ENCODE measurements at regions not wholly inside any gene's neighbourhood (a gene's known extent, or its start where the extent isn't known, plus 50 kb on each side); places are given as distances from the start of the nearest gene placed in this dataset.
"Not testable (repeated sequence)": the region's sequence is repeated elsewhere in the genome, so short reads cannot be mapped to it uniquely, and the experiment has no call there.

DNA sequence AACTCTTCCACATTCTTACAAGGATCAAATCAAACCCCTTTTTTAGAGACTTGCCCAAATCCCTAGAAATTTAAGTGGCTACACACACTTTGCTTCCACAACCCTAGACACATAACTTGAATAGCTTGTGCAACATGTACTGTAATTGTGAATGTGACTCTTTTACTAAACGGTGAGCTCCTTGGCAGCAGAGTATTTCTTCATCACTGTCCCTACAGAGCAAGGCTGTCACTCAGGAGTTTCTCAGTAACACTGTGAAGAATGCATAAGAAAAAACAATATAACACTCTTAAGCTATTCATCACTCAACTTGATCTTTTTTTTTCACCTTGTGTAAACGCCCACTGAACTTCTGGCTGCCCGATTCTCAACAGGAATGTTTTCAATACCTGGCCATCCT, 53.8 kb upstream of the ADAMTS18 start:
- DNase-seq = no peak

- DNase-seq = no peak
These were observed 56.3 kb upstream of the ADAMTS18 start for GRCh38 chr16:77491091-77491490.

GRCh38 chr16:77496934-77497333, 62.1 kb upstream of the ADAMTS18 start:
- DNase-seq = no peak

GRCh38 chr16:77499373-77500285, 64.8 kb upstream of the ADAMTS18 start:
- no peak for DNase-seq

DNA sequence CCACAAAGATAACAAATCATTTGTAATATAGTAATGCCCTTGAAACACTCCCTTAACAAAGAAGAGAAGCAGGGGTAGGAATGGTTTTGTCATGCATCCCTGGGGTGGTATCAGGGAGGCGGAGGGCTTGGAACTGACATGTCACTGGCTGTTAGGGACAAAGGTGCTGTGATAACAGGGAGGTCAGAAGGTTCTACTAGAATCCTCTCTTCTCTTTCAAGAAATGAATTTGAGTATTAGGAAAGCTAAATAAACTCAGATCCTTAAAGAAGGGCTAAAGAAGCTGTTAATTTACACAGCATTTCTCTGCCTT, 65.4 kb upstream of the ADAMTS18 start:
- DNase-seq = no peak

DNA sequence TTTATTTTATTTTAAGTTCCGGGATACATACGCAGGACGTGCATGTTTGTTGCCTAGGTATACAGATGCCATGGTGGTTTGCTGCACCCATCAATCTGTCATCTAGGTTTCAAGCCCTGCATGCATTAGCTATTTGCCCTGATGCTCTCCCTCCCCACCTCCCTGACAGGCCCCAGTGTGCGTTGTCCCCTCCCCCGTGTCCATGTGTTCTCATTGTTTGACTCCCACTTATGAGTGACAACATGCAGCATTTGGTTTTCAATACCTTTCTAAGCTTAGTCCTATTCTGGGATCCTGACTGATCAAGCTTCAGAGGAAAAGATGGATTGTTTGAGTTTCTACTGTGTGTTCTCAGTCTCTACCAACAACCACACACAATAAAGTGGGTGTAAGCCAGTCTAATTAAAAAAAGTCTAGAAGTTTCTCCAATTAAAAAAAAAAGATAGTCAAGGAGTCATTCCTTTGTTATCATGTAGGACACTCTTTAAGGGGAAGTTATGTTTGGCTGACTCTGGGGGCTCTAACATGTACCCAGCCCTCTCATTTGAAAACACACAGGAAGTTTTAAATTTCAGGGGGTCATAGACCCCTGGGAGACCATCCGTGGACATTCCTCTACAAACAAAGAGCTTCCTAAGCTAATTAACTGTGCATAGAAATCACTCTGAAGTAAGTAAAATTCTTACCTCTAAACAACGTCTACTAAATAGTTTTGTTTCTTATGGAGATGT, 66.3 kb upstream of the ADAMTS18 start:
- DNase-seq = no peak

DNA sequence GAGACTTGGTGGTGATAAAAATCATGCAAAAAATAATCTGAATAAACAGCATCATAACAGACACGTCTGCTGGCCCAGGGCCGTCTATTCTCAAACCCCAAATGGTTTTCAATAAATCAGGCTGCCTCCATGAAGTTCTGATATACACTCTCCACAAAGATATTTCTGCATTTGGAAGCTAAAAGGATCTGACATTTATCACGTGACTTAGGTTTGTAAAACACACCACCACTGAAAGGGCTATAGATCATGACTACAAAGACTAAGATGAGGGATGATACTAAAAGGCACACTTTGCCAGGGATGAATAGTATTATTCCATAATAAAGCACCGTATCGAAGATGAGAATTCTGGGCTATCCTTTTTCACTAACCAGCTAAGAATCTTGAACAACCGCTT, 67.6 kb upstream of the ADAMTS18 start:
- DNase-seq = no peak

DNA sequence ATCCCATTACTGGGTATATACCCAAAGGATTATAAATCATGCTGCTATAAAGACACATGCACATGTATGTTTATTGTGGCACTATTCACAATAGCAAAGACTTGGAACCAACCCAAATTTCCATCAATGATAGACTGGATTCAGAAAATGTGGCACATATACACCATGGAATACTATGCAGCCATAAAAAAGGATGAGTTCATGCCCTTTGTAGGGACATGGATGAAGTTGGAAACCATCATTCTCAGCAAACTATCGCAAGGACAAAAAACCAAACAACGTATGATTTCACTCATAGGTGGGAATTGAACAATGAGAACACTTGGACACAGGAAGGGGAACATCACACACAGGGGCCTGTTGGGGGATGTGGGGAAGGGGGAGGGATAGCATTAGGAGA, 71.7 kb upstream of the ADAMTS18 start:
- DNase-seq = not testable (repeated sequence)

- DNase-seq = no peak
These were observed 74.2 kb upstream of the ADAMTS18 start for GRCh38 chr16:77509051-77509450.

GRCh38 chr16:77509796-77510195, 75.0 kb upstream of the ADAMTS18 start:
- DNase-seq = no peak

DNA sequence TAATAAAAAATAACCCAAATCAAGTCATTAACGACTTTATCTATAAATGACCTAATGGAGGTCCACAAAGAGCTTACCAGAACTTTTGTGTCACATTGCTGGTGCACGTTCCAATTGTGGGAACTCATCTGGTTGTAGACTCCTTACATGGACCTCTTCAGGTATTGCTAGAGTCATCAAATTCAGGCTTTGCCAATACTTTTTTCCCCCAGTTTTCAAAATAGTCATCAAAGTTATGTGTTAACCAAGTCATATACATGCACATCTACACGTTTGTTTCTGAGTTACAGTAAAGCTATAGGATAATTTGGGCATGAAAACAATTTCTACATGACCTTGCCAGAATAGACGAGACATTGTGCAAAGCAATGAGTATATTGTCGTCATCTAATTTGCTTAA, 76.2 kb upstream of the ADAMTS18 start:
- DNase-seq = no peak

DNA sequence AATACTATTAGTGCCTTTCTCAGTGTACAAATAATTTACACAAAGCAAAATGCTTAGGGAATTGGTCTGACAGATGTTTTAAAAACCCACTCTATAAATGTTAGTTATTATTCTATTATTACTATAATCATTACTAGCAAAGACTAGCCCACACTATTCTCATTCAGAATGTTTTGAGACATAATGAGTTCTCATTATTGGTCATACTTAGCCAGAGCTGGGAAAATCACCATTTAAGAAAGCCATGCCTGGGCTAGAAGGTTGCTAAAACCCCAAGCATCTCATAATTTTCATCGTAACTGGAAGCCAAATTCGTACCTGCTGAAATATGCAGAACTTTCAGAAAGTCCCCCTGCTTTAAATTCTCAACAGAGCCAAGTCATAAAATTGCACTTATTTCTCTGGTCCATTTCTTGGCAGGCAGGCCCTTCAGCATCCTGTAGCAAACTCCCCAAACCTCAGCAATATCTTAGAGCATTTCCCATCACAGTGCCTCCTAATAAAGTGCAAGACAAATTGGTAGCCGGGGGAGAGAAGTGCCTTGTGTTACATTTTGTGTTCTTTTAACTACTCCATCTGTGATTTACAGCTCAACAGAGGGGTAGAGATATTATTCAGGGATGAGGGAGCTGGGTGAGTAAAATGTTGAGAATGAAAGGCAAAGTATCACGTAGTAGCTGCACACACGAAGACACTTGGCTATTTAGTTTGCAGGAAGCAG, 79.8 kb upstream of the ADAMTS18 start:
- DNase-seq = no peak

DNA sequence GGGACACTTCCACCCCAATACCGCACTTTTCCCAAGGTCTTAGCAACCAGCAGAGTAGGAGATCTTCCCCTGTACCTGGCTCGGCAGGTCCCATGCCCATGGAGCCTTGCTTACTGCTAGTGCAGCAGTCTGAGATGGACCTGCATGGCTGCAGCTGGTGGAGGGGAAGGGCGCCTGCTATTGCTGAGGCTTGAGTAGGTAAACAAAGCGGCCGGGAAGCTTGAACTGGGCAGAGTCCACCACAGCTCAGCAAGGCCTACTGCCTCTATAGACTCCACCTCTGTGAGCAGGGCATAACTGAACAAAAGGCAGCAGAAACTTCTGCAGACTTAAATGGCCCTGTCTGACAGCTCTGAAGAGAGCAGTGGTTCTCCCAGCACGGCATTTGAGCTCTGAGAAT, 90.4 kb upstream of the ADAMTS18 start:
- not testable (repeated sequence) for DNase-seq

DNA sequence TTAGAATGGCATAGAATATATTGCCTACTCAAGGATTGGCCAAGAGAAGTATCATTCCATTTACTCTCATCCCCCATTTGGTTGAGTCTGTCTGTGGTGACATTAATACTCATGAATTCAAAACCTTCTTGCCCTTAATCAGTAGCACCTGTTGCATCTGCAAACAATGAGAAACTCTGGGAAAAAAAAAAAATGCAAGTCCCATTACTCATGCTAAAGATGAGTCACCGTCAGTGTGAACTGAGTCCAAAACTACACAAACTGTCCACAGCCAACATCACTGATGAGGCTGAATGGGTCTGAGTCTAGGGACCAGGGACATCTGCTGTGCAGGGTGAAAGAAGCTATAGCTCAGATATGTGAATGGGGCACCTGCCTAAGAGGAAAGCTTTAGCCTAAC, 96.9 kb upstream of the ADAMTS18 start:
- DNase-seq = peak in 1 of 2 experiments; percentile 25

DNA sequence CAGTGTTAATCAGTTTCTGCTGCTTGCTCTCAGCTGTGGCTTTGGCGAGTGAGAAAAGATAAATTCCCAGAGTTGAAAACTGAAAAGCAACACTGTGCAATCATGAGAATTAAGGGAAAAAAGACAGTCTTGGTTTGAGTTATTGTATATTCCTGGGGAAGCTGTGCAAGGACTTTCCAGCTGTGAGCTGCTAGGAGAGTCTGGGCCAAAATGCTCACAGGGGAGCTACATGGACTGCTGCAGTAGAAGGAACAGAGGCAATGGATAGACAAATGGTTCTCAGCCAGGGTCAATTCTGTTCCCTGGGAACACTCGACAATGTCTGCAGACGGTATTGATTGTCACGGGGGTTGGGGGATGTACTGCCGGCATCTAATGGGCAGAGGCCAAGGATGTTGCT, 102.0 kb upstream of the ADAMTS18 start:
- no peak for DNase-seq

- no peak for DNase-seq
These were observed 104.7 kb upstream of the ADAMTS18 start for GRCh38 chr16:77539421-77540034.

- DNase-seq = peak in 1 of 2 experiments; percentile 3
These were observed 105.8 kb upstream of the ADAMTS18 start for GRCh38 chr16:77540646-77541045.

- no peak for DNase-seq
These were observed 106.3 kb upstream of the ADAMTS18 start for GRCh38 chr16:77541165-77541564.

GRCh38 chr16:77548151-77548550, 113.3 kb upstream of the ADAMTS18 start:
- DNase-seq = no peak

GRCh38 chr16:77548766-77549165, 113.9 kb upstream of the ADAMTS18 start:
- no peak for DNase-seq

GRCh38 chr16:77549876-77550275, 115.0 kb upstream of the ADAMTS18 start:
- peak in 1 of 2 experiments; percentile 31 for DNase-seq

GRCh38 chr16:77551357-77551756, 116.5 kb upstream of the ADAMTS18 start:
- DNase-seq = no peak

DNA sequence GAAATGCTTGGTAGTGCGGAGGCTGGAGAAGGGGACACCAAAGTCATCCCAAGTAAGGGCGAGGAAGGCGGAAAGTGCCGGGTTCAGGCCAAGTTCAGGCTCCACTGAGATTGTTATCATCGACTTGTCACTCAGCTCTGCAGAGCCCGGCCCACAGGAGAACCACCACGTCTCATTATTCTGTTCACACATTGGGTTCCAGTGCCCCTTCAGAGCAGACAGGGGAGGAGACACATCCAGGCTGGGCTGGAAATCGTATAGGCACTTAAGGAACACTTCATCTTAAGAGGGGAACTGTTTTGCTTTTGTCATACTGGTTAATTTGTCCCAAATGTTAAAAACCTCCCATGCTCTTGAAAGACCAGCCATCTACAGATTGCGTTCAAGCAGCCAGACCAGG, 118.3 kb upstream of the ADAMTS18 start:
- DNase-seq = no peak

Data from SW 1271 (cell line).